Large intestine (tissue), 3 donors: ENCODE measurements at regions not wholly inside any gene's neighbourhood (a gene's known extent, or its start where the extent isn't known, plus 50 kb on each side); places are given as distances from the start of the nearest gene placed in this dataset.
"Not testable (repeated sequence)": the region's sequence is repeated elsewhere in the genome, so short reads cannot be mapped to it uniquely, and the experiment has no call there.

Experiments used
- DNase-seq, 2 donors: peaks; one replicate each; pipeline versions ENCODE4 v3.0.0 to v3.0.0-alpha.2; 2013
- H3K27ac ChIP-seq: one replicate; pipeline ENCODE4 v1.5.1; 2013; ENCODE audit warnings: low read length
- H3K27me3 ChIP-seq: 2 replicates; pipeline ENCODE4 v1.6.1; 2013; ENCODE audit warnings: low read length; ENCODE audit not compliant: control insufficient read depth, insufficient read depth
- H3K36me3 ChIP-seq: 2 replicates; pipeline ENCODE4 v1.6.1; 2013; ENCODE audit warnings: low read length; ENCODE audit not compliant: control insufficient read depth, insufficient read depth
- H3K4me1 ChIP-seq: one replicate; pipeline ENCODE4 v1.6.1; 2013; ENCODE audit warnings: low read length; ENCODE audit not compliant: control insufficient read depth, insufficient read depth
- H3K4me3 ChIP-seq: one replicate; pipeline ENCODE4 v1.5.1; 2013; ENCODE audit warnings: low read length
- H3K9me3 ChIP-seq: one replicate; pipeline ENCODE4 v1.6.1; 2013; ENCODE audit warnings: mild to moderate bottlenecking, low read depth, low read length, moderate library complexity; ENCODE audit not compliant: control insufficient read depth
- WGBS: methylation state at CpG from one replicate; pipeline ENCODE4 v1.1.5; 2013; ENCODE audit warnings: low lambda C conversion rate; ENCODE audit not compliant: insufficient coverage; 5-methylcytosine and 5-hydroxymethylcytosine counted together

DNA sequence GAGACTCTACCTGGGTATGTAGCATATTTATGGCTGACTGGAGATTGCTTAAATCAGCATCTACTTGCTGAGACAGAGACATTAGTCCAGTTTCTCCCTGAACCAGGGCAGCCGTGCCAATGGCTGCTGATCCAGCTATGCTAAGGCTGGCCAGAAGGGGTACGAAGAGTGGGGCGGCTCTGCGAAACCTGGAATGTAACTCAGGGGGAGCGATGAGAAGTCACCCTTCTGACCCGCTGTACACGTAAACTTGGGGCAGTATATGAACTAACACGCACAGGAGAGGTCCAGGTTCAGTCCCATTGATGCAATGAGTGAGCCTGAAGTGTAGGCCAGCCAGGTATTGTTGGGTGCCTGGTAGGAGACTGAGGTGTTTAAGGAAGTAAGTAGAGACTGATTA is 73.7 kb downstream of the PRR15 start:
- no CpG with 5 or more reads among the region's 8 CpGs for whole genome bisulfite sequencing
- H3K27ac ChIP-seq = no peak overlapping the region
- H3K36me3 ChIP-seq = peaks cover 4% of the 10 kb centered on the region
- H3K4me1 ChIP-seq = peaks cover 3% of the 10 kb centered on the region
- no peaks in the 10 kb centered on the region for H3K27me3 ChIP-seq
- DNase-seq = no peak
- H3K9me3 ChIP-seq = no peaks in the 10 kb centered on the region
- no peak overlapping the region for H3K4me3 ChIP-seq

DNA sequence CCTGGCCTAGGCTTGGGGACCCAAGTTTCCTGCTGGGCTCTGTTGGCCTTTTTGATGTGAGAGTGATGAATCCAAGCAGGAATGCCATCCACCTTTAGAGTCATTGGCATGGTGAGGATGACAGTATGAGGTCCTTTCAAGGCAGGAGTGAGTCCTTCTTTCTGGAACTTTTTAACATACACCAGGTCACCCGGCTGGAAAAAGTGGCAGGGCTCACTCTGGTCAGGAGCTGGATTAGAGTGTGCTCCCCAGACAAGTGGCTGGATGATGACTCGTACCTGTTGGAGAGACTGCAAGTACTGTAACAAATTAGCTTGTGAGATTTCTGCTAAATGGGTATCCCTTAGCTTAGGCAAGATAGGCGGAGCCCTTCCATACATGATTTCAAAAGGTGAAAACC is 75.2 kb downstream of the PRR15 start:
- no CpG with 5 or more reads among the region's 3 CpGs for WGBS

GRCh38 chr7:29639386-29639785 is 75.8 kb downstream of the PRR15 start:
- Histone ChIP-seq H3K9me3 (no peaks in the 10 kb centered on the region), H3K4me1 (peaks cover 3% of the 10 kb centered on the region), H3K4me3 (no peak overlapping the region), H3K27ac (no peak overlapping the region), H3K36me3 (peaks cover 4% of the 10 kb centered on the region), H3K27me3 (no peaks in the 10 kb centered on the region)
- WGBS = no CpG with 5 or more reads among the region's 5 CpGs
- no peak for DNase-seq

More for the DNA sequence above, 75.2 kb downstream of the PRR15 start:
- DNase-seq, H3K4me3 ChIP-seq, H3K4me1 ChIP-seq, H3K27ac ChIP-seq, H3K9me3 ChIP-seq, H3K27me3 ChIP-seq, H3K36me3 ChIP-seq: not testable (repeated sequence)

DNA sequence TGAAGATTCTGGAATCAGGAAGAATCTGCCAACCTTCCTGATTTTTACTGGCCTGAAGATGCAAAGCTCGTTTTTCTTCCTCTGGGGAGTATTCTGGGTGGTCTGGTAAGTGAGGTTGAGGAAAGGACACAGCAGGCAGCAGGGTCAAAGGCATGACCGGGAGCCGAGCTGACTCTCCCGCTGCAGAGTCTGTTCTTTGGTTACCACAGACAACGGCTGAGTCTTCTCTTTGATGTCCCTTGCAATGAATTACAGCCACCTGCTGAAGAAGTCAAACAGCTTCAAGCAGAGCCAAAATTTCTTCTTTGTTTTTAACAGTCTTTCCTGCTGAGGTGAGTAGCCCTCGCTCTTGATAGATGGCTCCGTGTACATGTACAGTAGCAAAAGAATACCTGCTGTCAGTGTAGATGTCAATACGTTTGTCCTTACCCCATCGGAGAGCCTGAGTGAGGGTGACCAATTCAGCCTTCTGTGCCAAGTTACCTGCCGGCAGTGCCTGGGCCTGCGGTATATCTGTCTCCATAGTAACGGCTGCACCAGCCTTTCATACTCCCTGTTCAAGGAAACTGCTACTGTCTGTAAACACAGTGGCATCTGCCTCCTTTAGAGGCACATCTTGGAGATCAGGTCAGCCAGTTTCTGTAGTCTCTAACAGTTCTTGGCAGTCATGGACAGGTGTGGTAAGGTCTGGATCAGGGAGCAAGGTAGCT is 76.4 kb downstream of the PRR15 start:
- no peak for DNase-seq
- H3K27me3 ChIP-seq = no peaks in the 10 kb centered on the region
- H3K4me1 ChIP-seq = peaks cover under 1% of the 10 kb centered on the region
- WGBS = no CpG with 5 or more reads among the region's 12 CpGs
- H3K27ac ChIP-seq = no peak overlapping the region
- no peaks in the 10 kb centered on the region for H3K9me3 ChIP-seq
- no peak overlapping the region for H3K4me3 ChIP-seq
- peaks cover 4% of the 10 kb centered on the region for H3K36me3 ChIP-seq

DNA sequence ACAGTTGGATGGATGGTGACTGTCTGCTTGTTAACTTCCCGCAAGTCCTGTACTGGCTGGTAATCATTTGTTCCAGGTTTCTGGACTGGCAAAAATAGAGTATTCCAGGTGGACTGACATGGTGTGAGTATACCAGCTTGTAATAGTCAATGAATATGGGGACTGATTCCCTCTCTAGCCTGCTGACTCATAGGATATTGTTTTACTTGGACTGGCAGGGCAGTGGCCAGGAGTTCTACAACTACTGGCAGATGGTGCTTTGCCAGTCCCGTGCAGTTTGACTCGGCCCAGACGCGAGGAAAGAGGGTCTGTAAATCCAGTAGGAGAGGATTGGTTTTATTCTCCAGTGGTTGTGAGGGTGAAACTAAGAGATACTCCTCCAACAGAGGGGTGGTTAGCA is 78.0 kb downstream of the PRR15 start:
- no peak for DNase-seq
- WGBS = no CpG with 5 or more reads among the region's 5 CpGs
- no peaks in the 10 kb centered on the region for H3K4me1 ChIP-seq
- no peak overlapping the region for H3K27ac ChIP-seq
- H3K9me3 ChIP-seq = no peaks in the 10 kb centered on the region
- H3K4me3 ChIP-seq = no peak overlapping the region
- H3K27me3 ChIP-seq = no peaks in the 10 kb centered on the region
- peaks cover 4% of the 10 kb centered on the region for H3K36me3 ChIP-seq

DNA sequence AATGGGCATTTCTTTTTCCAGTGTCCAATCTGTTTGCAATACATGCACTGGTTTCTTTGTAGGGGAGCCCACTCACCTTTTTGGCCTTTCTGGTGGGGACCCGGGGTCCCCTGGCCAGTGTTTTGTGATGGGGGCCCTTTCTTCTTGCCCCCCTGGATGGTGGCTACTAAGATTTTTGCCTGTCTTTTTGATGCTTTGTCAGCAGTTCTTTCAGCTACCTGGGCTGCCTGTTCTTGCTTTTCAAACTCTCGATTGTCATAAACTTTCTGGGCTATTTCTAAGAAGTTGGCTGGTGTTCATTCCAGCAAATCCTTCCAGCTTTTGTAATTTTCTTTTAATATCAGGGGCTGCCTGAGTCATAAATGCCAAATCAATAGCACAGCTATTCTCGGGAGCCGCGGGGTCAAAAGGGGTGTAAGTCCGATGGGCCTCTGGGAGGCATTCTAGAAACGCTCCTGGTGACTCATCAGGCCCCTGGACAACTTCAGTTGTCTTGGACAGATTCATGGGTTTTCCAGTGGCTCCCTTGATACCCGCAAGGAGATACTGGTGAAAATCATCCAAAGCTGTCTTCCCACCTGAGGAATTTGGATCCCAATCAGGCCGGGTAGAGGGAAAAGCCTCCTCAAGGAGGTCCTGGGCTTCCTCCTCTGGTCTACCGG is 79.0 kb downstream of the PRR15 start:
- Histone ChIP-seq H3K9me3 (no peaks in the 10 kb centered on the region), H3K36me3 (peaks cover 4% of the 10 kb centered on the region), H3K4me1 (no peaks in the 10 kb centered on the region), H3K4me3 (no peak overlapping the region), H3K27me3 (no peaks in the 10 kb centered on the region), H3K27ac (no peak overlapping the region)
- no CpG with 5 or more reads among the region's 10 CpGs for WGBS
- no peak for DNase-seq

GRCh38 chr7:29646116-29646515 is 82.5 kb downstream of the PRR15 start:
- H3K4me3 ChIP-seq, H3K27ac ChIP-seq, H3K9me3 ChIP-seq, H3K4me1 ChIP-seq, H3K36me3 ChIP-seq, H3K27me3 ChIP-seq, DNase-seq: not testable (repeated sequence)
- WGBS = no CpG with 5 or more reads among the region's 2 CpGs

- Histone ChIP-seq H3K9me3 (no peaks in the 10 kb centered on the region), H3K27me3 (no peaks in the 10 kb centered on the region), H3K36me3 (peaks cover 7% of the 10 kb centered on the region), H3K27ac (no peak overlapping the region), H3K4me3 (no peak overlapping the region), H3K4me1 (no peaks in the 10 kb centered on the region)
- DNase-seq = no peak
- WGBS = no CpG with 5 or more reads among the region's 4 CpGs
Observed at GRCh38 chr7:29647020-29647654, 83.5 kb downstream of the PRR15 start.

DNA sequence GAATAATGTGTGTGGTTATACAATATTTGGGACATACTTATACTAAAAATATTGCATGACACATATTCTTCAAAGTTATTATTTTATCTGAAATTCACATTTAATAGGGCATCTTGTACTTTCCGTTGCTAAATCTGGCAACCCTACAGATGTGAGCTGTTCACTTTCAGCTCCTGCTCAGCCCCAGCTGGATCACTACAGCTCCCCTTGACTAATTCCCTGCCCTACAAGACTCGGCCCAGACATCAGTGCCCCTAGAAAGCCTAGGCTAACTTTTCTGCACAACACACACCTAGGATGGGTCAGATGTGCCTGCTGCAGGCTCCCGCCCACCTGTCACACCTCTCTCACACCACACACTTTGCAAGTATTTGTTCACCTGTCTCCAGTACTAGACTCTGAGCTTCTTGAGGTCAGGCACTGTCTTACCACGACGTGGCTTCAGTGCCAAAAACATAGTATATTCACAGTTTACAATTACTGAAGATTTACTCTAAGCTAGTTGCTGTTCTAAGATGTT is 84.1 kb downstream of the PRR15 start:
- not testable (repeated sequence) for H3K27me3 ChIP-seq, H3K27ac ChIP-seq
- WGBS = no CpG with 5 or more reads among the region's 5 CpGs

GRCh38 chr7:29649028-29649716 is 85.5 kb downstream of the PRR15 start:
- no peak for DNase-seq
- Histone ChIP-seq H3K9me3 (no peaks in the 10 kb centered on the region), H3K36me3 (peaks cover 7% of the 10 kb centered on the region), H3K27ac (no peak overlapping the region), H3K4me3 (no peak overlapping the region), H3K27me3 (no peaks in the 10 kb centered on the region), H3K4me1 (no peaks in the 10 kb centered on the region)
- WGBS = no CpG with 5 or more reads among the region's 33 CpGs

More for the DNA sequence above, 84.1 kb downstream of the PRR15 start:
- DNase-seq, H3K4me3 ChIP-seq, H3K4me1 ChIP-seq, H3K9me3 ChIP-seq, H3K36me3 ChIP-seq: not testable (repeated sequence)
